CD4-positive, alpha-beta T cell treated with Interleukin-6 at 100 ng/mL for 8 hours (primary cell): ENCODE measurements at regions not wholly inside any gene's neighbourhood (a gene's known extent, or its start where the extent isn't known, plus 50 kb on each side); places are given as distances from the start of the nearest gene placed in this dataset.
"Not testable (repeated sequence)": the region's sequence is repeated elsewhere in the genome, so short reads cannot be mapped to it uniquely, and the experiment has no call there.

Source experiments
- DNase-seq: peaks from one replicate; pipeline ENCODE4 v3.0.0-alpha.2; 2020; ENCODE audit warnings: mixed read lengths, low spot score

DNA sequence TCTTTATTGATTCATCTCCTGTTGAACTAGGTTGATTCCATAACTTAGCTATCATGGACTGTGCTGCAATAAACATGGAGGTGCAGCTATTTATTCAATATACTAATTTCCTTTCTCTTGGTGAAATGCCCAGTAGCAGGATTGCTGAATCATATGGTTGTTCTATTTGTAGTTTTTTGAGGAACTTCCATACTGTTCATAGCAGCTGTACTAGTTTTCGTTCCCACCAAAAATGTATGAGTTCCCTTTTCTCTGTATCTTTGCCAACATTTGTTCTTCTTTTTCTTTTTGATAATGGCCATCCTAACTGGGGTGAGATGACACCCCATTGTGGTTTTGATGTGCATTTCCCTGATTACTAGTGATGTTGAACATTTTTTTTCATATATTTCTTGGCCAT lies 87.2 kb upstream of the NAV2 start:
- DNase-seq: no peak

DNA sequence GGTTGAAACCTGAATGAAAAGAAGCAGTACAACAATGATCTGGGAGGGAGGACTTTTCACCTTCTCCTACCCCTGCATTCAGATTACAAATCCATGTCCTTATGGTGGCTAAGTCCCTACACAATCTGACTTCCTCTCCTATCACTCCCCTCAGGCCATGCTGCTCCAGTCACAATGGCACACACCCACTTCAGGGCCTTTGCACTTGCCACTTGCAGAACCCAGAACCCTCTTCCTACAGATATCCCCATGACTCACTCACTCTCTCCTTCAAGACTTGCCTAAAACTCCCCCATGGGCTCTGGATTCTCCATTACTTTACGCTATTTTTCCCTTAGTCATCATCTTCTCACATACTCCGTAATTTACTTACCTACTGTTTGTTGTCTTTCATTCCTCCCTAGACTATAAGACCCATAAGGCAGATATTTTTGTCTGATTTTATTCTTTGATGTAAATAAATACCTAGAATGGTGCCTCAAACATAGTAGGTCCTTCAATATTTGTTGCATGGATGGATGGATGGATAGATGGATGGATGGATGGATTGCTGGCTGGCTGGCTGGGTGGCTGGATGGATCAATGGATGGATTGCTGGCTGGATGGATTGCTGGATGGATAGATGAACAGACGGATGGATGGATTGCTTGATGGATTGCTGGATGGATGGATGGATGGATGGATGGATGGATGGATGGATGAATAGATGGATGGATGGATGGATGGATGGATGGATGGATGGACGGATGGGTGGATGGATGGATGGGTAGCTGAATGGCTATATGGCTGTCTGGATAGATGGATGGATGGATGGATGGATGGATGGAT lies 94.7 kb upstream of the NAV2 start:
- DNase-seq: no peak

DNA sequence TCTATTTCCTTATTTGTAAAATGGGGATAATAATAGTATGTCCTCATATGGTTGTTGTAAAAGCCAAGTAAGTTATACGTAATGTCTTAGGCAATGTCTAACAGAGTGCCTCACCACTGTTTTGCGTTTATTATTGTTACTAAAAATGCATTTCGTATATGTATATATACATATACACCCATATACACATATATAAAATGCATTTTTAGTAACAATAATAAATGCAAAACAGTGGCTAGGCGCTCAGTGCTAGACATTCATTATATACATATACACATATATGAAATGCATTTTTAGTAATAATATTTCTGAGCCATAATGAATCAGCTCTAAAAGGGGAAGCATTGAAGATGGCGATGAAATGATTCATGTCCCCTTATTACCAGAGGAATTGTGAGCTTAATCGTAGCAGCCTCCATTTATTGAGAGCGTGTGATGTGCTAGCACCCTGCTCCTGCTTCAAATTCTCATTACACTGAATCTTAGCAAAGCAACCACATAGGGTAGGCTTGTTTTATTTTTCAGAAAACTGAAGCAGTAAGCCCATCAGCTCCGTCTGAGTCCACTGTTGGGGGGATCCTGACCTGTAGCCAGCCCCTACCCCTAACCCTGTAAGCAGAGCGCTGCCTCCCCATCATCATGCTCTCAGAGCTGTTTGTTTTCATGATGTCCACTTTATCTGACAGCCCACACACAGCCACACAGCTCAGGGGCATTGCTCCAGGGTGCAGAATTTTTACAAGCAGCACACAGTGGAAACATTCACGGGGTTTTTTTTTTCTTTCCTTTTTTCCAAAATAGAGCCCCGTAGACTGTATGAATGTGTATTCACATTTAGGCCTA lies 97.1 kb upstream of the NAV2 start:
- no peak for DNase-seq

DNA sequence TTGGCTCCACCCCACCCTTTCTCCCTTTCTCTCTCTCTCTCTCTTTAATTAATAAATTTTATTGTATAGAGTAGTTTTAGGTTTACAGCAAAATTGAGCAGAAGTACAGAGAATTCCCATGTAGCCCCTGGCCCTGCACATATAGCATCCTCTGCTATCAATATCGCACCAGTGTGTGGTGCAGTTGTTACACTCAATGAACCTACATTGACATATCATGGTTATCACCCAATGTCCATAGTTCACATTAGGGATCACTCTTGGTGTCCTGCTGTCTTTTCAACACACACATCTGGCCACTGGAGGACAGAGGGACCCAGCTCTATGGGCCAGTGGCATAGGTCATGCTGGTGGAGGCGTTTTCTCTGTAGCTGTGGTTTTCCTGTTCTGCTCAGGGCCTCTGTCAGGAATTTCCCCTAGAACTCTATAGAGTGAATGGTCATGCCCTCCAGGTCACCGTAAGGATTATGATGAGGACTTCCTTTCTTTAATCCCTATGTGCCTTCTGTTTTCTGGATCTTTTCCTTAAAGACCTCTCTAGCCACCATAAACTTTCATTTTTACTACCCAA lies 98.2 kb upstream of the NAV2 start:
- DNase-seq: no peak

DNA sequence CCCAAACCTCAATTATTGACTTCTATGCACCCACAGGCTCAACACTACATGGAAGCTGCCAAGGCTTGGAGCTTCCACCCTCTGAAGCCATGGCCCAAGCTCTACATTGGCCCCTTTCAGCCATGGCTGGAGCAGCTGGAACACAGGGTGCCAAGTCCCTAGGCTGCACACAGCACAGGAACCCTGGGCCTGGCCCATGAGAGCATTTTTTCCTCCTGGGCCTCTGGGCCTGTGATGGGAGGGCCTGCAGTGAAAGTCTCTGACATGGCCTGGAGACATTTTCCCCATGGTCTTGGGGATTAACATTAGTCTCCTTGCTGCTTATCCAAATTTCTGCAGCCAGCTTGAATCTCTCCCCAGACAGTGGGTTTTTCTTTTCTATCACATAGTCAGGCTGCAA lies 100.6 kb upstream of the NAV2 start:
- DNase-seq: not testable (repeated sequence)

DNA sequence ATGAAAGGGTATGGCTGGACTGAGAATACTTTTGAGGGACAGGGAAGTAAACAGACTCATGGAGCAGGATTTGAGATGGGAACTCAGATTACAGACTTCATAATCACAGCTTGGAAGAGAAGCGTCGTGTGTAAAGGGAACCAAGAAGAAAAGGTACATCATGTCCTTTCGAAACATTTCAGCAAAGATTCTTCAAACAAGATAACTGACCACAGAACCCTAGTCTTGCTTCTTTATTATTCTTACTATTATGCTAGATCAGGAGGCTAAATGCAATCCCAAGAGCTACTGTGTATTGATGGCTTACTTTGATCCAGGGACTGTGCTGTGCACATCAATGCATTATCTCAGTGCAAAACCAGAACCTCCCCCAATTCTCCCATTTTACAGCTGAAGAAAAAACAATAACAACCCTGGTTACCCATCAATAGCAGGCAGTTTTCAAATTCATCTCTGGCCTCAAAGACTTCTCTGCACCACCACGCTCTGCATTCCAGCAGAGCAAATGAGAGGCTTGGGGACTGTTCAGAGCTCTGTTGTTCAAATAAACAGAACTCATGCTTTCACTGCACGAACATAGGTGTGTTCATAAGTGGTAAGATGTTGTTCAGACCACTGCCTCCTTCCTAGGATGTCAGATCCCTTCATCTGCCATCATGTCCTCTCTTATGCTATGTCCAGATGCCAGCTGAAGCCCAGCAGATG lies 104.8 kb upstream of the NAV2 start:
- no peak for DNase-seq

DNA sequence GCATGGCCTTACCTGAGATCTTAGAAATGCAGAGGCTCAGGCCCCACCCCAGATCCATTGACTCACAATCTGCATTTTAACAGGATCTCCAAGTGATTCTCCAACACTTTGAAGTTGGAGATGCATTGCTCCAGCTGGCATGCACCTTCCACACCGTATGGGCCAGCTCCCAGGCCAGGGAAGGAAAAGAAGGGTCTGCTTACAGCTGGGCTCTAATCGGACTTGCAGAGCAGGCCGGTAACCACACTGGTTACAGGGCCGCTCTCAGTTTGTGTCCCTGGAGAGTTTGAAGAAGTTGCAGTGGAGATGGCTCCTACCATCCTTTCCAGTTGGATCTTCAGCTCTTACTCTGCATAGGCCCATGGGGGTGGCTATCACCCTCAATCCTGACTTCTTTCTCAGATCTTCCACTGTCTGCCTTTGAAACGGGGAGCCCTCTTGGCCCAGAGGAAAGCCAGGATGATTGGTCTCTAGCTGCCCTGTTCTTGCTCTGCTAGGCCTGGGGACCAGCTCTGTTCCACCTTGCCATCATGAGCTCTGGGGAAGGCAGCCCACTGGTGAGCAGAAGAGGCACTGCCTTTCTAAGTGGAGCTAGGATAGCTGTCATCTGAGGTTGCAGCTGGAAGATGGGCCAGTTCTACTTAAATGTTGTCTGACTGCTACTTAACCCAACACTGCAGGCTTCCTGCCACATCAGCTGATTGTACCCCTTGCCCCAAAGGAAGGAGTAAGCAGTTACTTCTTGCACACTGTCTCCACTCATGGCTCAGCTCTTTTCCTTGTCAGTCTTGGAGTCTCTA lies 105.6 kb upstream of the NAV2 start:
- DNase-seq: no peak

DNA sequence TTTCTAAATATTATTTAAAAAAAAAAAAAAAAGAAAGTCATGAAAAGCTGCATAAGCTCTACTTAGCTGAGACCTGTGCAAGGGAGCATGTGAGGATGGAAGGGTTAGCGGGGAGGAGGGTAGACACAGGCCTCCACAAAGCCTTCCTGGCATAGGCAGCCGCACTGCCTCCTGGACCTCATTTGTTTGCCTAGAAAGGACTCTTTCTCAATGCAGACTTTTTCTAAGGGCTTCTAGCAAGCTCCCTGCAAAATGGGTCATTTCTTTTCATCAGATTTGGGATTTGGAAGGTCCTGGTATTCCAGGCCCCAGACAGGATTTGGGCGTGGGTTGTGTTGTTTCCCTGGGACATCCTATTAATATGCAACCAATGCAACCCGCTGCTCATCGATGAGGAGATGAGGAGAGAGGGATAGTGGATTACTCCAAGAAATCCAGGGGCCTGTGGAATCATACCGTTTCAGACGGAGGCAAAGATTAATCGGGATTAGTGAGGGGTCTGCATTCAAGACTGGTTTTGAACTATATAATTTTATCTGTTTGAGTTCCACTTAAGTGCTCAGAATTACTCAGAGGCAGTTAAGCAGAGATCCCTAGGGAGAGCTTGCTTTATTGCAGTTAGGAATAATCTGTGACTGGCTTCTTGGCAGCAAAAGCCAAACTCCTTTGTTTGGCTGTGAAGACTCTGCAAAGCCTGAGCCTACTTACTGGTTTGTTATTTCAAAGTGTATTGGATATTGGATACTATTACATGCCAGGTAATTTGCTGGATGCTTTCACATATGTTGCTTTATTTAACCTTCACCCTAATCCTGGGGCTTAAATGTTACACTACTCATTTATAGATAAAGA lies 106.9 kb upstream of the NAV2 start:
- DNase-seq: no peak

DNA sequence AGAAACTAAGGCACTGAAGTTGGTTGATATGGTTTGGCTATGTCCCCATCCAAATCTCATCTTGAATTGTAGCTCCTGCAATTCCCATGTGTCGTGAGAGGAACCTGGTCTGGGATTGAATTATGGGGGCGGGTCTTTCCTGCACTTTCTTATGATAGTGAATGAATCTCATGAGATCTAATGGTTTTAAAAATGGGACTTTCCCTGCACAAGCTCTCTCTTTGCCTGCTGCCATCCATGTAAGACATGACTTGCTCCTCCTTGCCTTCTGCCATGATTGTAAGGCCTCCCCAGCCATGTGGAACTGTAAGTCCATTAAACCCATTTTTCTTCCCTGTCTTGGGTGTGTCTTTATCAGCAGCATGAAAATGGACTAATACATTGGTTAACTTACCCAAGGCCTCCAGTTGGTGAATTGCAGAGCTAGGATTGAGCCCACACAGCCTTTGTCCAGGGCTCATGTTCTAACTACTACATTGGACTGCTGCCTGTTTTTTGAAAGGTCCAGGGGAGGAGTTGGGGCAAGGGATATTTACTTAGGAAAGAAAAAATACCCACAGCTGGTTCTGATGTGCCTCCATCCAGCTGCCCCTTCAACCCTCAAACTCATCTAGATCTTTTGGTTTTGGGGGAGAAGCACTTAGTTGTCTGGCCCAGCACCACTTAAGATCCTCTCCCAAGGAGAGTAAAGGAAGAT lies 107.8 kb upstream of the NAV2 start:
- no peak for DNase-seq

DNA sequence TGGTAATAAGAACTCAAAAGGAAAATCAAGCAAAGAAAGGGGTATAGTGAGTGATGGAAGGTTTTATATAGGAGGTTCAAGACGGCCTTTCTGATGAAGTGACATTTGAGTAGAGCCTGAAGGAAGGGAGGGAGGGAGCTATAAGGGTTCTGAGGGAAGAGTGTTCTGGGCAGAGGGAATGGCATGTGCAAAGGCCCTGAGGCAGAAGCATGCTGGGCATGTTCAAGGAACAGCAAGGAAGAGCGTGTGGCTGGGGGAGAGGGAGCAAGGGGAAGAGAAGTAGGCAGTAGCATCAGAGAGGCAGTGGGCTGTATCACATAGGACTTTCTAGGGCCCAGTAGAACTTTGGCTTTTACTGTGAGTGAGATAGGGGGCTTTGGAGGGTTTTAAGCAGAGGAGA lies 108.9 kb upstream of the NAV2 start:
- DNase-seq: no peak

DNA sequence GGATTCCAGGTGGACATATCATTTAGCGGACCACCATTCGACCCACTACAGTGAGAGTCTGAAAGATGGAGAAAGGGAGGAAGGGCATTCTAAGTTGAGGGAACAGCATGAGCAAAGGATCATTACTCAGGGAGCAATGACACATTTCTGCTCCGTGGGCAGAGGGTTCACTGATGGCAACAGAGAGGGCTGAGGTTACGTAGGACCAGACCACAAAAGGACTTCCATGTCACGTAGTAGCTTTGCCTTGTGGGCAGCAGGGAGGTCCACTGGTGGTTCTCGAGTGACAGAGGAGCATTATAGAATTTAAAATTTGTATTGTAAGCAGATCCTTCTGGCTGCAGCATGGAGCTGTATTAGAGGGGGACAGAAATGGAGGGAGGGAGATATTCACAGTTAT lies 109.7 kb upstream of the NAV2 start:
- no peak for DNase-seq

DNA sequence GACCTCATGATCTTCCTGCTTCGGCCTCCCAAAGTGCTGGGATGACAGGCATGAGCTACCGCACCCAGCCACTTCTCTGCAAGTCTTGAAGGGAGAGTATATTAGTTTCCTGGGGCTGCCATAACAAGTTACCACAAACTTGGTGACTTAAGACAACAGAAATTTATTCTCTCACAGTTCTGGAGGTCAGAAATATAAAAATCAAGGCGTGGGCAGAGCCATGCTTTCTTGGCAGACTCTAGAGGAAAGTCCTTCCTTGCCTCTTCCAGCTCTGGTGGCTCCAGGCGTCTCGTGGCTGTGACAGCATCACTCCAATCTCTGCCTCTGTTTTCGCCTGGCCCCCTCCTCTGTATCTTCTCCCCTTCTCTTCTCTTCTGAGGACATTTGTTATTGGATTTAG lies 110.2 kb upstream of the NAV2 start:
- no peak for DNase-seq

DNA sequence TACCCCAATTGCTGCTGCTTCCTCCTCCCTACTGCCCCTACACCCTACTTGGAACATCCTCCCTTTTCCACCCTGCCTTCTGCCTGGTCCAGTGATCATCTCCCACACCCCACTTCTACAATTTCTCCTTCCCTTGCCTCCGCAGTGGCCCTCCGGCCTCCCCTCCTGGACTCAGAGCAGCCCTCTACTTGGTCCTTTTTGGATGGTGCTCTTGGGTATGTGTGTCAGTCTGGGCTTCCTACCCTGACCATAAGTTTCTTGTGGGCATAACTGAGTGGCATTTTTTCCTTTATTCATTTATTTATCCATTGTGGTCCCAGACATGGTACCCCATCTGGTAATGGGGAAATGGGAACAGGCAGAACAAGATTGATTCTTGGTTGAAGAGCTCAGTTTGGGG lies 111.4 kb upstream of the NAV2 start:
- DNase-seq: no peak

DNA sequence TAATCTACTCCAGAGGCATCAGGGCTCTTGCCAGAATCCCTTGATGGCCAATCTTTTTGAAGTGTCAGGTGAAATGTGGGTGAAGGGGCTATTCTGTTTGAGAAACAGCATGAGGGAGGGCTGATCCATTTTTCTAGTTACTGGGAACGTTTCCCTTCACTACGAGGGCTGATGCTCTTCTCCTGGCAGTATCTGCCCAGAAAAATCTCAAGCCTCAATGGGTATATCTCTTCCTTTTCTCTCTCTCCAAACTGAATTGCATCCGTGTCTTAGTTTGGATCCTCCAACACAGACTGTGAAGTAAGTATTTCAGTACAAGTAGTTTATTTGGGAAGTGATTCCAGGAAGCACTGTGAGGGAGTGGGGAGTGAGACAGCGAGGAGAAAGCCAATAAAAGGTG lies 113.0 kb upstream of the NAV2 start:
- DNase-seq: no peak

DNA sequence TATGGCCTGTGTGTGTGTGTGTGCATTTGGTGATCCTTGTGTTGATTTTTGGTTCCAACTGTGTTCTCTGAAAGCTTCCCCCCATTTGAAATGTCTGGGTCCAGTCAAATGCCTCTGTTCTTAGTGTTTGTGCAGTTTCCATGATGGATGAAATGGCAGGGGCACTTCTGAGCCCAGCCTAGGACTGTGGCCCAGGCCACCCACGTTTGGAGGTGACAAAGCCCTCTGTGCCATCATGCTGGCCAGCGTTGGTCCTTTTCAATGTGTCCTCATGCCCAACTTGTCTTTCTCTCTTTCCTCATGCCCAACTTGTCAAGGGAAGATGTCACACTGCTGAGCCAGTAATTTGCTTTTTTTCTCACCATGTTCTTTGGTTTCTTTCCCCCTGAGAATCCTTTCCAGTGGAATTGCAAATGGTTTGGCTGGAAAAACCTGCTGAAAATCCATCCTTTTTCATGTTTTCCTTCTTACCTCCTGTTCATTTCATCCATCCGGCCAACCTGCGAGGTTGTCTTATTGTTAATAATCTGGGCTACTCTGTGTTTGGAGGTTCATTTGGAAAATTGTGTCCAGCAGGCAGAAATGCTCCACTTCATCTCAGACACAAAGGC lies 113.7 kb upstream of the NAV2 start:
- no peak for DNase-seq

DNA sequence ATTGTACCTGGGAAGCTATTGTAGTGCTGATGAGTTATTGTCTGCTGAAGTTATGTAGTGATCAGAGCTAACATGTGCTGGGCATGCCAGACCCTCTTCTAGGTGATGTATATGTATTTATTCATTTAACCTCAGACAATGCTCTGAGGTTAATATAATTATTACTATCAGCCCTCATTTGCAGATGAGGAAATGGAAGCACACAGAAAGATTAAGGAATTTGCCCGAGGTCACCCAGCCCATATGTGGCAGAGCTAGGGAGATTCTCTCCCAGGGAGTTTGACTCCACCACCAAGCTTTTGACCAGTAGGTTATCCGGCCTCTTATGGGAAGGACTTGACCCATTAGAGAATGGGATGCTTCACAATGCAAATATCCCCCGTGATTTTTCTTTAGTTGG lies 114.2 kb upstream of the NAV2 start:
- no peak for DNase-seq

DNA sequence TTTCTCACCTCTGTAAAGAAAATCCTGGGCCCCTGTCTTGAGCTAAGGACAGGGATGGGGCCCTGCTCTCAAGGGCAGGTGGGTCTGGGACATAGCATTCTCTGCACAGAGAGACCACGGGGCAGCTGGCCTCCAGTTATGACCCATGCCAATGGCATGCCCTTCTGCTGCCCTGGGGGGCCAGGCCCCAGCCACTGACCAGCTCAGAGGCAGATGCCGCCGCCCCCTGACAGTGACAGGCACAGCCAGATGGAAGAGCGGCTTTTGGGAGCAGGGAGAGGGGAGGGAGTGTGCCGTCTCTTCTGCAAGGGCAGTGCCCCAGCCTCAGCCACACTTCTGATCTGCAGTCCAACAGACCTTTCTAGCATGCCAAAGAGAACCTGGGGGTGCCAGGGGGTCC lies 114.8 kb upstream of the NAV2 start:
- DNase-seq: no peak

DNA sequence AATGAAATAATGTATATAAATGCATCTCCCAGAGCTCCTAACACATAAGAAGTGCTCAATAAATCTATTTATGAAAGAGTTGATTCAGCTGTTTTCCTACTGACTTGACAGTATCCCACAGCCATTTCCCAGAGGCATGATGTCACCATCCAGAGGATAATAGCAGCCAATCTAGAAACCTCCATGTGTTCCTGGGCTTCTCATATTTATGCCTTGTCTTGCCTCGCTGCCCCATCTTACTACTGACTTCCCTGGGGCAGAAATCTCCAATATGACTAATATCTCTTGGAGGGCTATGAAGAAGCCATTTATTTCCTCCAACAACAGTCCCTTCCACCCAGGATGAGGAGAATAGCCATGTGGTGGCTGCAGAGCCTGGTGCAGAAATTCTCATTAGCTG lies 115.4 kb upstream of the NAV2 start:
- DNase-seq: no peak
